ENCODE measurements at regions not wholly inside any gene's neighbourhood (a gene's known extent, or its start where the extent isn't known, plus 50 kb on each side); places are given as distances from the start of the nearest gene placed in this dataset.

DNA sequence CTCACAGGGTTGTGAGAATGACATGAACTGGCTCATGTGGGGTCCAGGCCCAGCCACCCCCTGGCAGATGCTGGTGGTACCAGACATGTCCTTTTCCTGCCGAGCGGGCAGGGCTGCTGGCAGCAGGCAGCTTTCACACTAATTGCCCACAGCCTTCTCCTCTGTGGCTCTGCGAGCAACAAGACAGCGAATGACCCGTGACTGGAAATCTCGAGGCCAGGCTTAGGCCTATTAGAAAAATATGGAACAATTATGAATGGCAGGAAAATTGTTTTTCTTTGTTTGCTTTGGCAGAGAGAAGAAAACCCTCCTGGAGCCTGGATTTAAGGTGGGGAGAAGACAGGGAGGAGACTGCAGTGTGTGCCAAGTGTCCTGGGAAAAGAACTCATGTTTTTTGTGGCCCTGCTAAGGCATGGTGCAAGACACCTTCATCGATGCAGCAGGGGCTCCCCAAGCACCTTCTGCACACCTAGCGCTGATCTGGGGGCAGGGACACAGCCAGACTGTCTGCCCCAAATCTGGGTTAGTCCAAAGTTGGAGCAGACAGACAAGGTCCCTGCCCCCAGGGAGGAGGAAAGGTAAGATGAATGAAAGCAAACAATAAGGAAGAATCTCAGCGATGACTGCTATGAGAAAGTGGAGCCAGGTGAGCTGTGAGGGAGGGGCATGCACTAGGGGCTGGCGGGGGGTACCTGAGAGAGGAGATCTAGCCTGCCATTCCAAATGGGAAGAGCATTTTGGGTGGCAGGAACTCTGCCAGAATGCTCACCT lies 193.8 kb upstream of the TLE3 start:
- no peak for TF ChIP-seq ZNF274 (IDR thresholded peaks at IDR 0.05; ENCODE audit: low read depth, low read length)
- no peak overlapping the region for H3K4me3 ChIP-seq (ENCODE audit: low read length)

DNA sequence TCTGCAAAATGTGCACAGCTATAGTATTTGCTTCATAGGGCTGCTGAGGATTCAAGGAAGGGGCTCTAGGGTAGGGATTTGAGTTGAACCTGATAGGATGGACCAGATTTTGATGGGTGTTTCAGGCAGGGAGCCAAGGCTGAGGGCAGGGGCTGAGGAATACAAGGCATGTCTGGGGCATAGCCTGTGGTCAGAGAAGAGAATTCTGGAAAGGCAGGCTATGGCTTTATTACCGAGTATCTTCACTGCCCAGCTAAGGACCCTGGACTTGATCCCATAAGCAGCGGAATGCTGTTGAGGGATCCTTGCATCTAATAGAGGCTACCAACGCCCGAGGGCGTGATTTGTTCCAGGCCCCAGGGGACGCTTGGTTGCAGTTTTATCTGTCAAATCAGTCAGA lies 193.0 kb upstream of the TLE3 start:
- H3K4me3 ChIP-seq (ENCODE audit: low read length) = no peak overlapping the region
- TF ChIP-seq ZNF274 (IDR thresholded peaks at IDR 0.05; ENCODE audit: low read depth, low read length) = no peak

DNA sequence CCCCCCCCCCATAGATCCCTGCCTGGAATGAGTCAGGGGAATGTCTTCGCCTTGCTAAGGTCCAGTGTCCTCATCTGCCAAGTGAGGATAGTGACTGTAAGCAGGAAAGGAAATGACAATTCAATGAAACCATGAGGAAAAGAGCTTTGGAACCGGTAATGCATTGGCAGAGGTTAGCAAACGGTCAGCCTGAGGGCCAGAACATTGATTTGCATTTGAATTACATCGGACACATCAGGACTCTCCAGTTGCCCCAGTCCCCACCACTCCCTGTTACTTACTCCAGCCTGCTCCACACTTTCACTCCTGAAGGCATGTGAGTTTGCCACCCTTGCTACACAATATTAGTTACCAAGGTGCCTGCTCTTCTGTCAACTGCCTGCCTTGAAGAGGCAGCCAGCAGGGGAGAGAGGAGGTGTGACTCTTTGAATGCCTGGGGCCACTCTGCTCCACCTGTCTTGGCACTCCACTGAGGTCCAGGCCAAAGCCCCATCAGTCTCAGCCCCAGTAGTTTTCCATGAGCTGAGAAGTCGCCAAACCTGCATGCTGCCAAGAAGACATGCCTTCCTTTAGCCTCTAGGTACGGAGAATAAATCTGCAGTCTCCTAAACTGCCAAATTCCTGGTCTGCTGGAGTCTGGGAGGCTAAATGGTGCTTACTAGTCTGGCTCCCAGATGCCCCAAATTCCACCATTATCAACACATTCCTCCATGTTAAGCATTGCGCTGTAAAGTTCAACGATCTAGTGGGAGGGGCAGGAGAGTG lies 191.7 kb upstream of the TLE3 start:
- no peak for TF ChIP-seq ZNF274 (IDR thresholded peaks at IDR 0.05; ENCODE audit: low read depth, low read length)
- H3K4me3 ChIP-seq (ENCODE audit: low read length) = no peak overlapping the region

DNA sequence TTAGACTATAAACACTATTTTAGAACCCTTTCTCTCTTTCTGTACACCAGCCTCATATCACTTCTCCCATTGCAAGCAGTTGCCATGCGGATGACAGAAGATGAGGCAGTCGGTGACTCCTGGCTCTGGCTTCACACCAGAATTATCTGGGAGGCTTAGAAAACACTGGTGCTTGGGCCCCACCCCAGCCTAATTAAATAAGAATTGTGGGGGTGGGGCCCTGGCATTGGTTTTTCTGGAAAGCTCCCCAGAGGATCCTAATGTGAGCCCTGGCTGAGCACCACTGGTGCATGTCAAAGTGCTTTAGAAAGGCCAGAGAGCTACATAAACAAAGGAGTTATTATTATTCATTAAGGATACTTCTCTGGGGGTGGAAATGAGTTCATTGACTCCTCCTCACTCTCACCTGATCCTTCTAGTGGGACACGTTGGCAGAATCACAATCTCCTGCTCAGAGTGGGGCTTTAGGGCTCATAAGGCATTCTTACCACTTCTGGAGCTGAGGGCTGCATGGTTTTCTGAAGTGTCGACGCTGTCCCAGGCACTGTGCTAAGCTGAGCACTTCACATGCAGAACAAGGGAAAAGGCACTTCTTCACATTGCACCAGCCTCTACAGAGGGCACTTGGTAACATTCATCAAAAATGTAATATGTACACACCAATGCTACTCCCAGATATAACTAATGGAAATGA lies 188.5 kb upstream of the TLE3 start:
- no peak overlapping the region for H3K4me3 ChIP-seq (ENCODE audit: low read length)
- TF ChIP-seq ZNF274 (IDR thresholded peaks at IDR 0.05; ENCODE audit: low read depth, low read length) = no peak

DNA sequence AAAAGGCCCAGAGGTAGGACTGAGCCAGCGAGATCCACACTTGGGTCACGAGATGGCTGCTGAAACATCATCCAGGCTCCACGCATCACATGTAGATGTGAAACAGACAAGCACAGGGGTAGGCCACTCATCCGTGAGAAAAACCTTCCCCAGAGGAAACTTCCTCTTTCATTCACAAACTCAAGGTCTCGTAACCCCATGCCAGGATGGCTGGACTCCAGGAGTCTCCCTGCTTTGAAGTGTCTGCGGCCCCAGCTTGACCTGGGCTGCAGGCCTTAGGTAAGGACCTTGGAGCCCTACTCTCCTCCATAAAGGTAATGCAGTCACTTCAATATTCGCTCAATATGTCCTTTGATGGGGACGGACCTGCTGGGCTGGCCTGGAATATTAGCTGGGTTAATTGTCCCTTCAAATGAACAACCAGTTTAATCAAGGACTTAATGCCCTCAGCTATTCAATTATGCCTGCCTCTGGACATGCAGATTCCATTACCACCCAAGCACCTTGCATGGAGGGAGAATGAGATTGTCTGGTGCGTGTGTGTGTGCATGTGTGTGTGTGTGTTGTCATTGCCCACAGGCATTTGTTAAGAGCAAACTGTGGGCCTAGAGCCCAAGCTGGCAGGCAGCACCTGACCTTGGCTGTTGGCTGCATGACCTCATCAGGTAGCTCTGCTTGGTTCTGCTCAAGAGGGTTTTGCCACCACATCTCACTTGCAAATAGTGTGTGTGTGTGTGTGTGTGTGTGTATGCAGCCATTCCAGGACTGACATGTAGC lies 186.9 kb upstream of the TLE3 start:
- no peak overlapping the region for H3K4me3 ChIP-seq (ENCODE audit: low read length)
- no peak for TF ChIP-seq ZNF274 (IDR thresholded peaks at IDR 0.05; ENCODE audit: low read depth, low read length)

DNA sequence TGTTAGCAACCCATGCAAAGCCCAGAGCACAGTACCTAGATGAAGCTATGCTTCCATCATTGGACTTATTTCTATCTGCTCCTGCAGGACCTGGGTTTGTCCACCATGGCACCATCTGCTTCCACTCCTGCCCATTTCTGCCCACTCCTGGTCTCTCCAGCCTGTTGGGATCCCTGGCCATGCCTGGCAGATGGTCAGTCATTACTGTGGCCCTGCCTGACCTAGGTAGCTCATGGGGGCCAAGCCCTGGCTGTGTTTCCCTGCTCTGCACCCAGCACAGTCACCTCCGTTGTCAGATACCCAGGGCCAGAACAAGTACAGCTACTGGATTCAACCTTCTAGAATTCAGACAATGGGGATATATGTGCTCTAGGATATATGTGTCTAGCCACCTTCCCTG lies 185.8 kb upstream of the TLE3 start:
- H3K4me3 ChIP-seq (ENCODE audit: low read length) = no peak overlapping the region
- no peak for TF ChIP-seq ZNF274 (IDR thresholded peaks at IDR 0.05; ENCODE audit: low read depth, low read length)

DNA sequence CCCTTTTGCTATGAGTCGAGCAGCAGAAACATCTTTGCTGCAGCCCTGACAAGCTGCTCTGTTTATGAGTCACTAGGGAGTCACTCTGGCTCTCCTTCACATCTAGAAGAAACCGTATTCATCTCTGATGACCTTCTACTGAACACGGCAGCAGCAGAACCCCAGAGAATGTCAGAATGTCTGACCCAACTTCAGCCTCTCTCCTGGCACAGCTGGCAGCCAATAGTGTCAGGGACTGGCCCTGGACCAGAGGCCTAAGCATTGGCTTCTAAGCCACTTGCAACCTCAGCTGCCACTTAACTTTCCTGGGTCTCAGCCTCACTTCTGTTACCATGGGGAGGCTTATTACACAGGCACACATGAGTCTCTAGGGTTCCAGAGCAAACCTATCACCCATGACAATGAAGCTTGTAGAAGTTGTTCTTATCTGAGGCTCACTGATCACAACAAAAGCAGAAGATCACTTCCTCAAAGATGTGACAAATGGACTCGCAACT lies 184.1 kb upstream of the TLE3 start:
- H3K4me3 ChIP-seq (ENCODE audit: low read length) = no peak overlapping the region
- no peak for TF ChIP-seq ZNF274 (IDR thresholded peaks at IDR 0.05; ENCODE audit: low read depth, low read length)

DNA sequence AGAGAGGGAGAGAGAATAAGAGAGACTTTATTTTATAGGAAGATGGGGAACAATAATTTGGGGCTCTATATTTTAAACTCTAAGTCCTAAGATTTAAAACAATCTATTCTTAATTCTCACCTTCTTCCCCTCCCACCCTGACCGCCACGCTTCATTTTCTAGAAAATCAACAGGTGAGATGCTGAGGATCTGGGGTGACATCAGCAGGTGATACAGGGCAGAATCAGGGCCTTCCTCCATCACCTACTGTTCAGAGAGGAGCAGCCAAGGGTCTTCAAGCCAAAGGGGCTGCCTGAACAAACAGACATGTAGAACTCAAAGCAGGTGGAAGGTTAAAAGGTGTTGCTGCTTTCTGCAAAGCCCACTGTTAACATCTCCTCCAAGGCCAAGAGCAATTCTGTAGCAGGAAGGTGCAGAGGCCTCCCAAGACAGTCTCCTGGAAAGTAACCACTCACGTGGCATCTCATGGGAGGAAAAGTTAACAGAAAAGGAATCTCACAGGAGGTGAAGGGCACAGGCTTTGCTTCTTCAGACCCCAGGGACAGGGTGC lies 183.6 kb upstream of the TLE3 start:
- no peak for TF ChIP-seq ZNF274 (IDR thresholded peaks at IDR 0.05; ENCODE audit: low read depth, low read length)

DNA sequence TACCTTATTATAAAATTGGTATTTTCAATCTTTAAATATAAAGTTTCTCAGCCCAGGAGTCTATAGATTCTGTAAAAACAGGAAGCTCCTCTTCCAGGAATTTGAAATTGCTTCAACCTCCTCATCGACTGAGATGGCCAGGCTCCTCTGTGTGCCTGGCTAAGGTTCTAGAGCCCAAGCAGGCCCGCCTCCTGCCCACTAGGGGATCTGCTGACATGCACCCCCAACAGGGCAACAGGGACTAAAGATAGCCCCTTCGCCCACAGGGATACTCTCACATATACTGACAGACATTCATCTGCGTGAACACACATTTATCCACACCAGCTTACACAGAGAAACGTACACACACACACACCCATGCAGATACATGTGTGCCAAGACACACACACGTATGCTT lies 183.1 kb upstream of the TLE3 start:
- no peak for TF ChIP-seq ZNF274 (IDR thresholded peaks at IDR 0.05; ENCODE audit: low read depth, low read length)
- H3K4me3 ChIP-seq (ENCODE audit: low read length) = no peak overlapping the region

More for the DNA sequence above, 183.6 kb upstream of the TLE3 start:
- H3K4me3 ChIP-seq (ENCODE audit: low read length) = no peak overlapping the region

DNA sequence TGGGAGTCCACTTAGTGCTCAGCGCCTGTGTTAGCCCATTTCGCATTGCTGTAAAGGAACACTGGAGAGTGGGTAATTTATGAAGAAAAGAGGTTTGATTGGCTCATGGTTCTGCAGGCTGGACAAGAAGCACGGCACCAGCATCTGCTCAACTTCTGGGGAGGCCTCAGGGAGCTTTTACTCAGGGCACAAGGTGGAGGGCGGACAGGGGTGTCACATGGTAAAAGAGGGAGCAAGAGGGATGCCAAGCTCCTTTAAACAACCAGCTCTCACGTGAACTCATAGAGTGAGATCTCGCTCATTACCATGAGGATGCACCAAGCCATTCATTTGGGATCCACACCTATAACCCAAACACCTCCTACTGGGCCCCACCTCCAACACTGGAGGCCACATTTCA lies 181.4 kb upstream of the TLE3 start:
- no peak overlapping the region for H3K4me3 ChIP-seq (ENCODE audit: low read length)
- no peak for TF ChIP-seq ZNF274 (IDR thresholded peaks at IDR 0.05; ENCODE audit: low read depth, low read length)

DNA sequence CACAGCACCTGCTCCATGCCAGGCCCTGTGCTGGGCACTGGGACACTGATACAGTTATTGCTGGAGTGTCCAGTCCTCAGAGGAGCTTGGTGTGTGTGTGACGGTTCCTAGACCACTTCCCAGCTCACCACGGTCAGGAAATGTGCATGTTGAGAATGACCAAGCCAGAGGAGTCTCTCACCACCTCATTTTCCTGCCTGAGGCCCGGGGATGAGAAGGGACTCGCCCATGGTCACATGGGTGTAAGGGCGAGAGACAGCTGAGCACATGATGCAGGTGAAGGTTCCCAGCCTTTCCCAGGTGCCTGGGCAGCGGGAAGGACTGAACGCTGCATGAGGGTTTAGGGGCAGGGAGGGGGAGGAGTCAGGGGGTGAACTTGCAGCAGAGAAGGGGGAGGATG lies 180.9 kb upstream of the TLE3 start:
- H3K4me3 ChIP-seq (ENCODE audit: low read length) = no peak overlapping the region

DNA sequence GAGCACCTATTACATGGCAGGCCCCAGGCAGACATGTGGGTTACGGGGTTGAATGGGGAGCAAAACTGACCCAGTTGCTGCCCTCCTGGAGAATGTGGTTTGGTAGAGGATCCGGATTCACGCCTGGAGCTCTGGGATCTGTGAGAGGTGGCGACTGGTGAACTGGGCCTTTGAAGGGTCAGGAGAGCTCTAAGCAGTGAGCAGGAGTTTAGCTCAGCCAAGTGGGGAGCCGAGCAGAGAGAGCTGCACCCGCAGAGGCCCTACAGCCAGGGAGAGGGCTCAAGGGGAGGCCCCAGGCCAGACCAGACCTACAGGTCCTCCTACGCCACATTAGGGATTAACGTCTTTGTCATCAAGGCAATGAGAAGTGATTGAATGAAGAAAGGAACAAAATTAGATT lies 179.8 kb upstream of the TLE3 start:
- no peak for TF ChIP-seq ZNF274 (IDR thresholded peaks at IDR 0.05; ENCODE audit: low read depth, low read length)
- no peak overlapping the region for H3K4me3 ChIP-seq (ENCODE audit: low read length)

More for the DNA sequence above, 180.9 kb upstream of the TLE3 start:
- no peak for TF ChIP-seq ZNF274 (IDR thresholded peaks at IDR 0.05; ENCODE audit: low read depth, low read length)

DNA sequence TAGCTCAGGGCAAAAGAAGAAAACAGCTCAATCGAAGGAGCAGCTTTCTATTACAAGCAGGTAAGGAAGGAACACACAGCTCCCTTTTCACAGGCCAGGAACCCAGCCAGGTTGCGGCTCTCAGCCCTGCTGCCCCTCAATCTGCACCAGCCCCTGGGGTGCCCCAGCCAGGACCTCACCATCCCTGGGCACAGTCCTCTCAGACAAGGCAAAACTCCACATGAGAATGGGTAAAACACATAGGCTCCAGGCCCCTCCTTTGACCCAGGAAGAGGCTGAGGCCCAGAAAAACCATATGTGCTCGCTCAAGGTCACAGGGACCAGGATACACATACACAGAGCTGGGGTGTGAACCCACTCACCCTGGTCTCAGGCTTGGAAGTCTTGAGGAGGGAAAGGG lies 178.7 kb upstream of the TLE3 start:
- TF ChIP-seq ZNF274 (IDR thresholded peaks at IDR 0.05; ENCODE audit: low read depth, low read length) = no peak
- H3K4me3 ChIP-seq (ENCODE audit: low read length) = no peak overlapping the region
